Ascending aorta (tissue), 2 donors: ENCODE measurements at regions not wholly inside any gene's neighbourhood (a gene's known extent, or its start where the extent isn't known, plus 50 kb on each side); places are given as distances from the start of the nearest gene placed in this dataset.

Experiments used
- DNase-seq, 2 donors: peaks; one replicate each; pipeline ENCODE4 v3.0.0-alpha.2; 2019; ENCODE audit warnings: low spot score in 2 of 2
- H3K27ac ChIP-seq, 2 donors: fragments of 200-600 bp; sonication (generic); one replicate each; pipeline ENCODE4 v1.5.1; 2016 to 2017; ENCODE audit warnings: mild to moderate bottlenecking in 1 of 2
- H3K27me3 ChIP-seq: fragments of 200-600 bp; sonication (generic); one replicate; pipeline ENCODE4 v1.5.1; 2017
- H3K36me3 ChIP-seq, 2 donors: fragments of 200-600 bp; sonication (generic); one replicate each; pipeline ENCODE4 v1.5.1; 2016
- H3K4me1 ChIP-seq, 2 donors: fragments of 200-600 bp; sonication (generic); one replicate each; pipeline ENCODE4 v1.5.1; 2016 to 2017; ENCODE audit warnings: mild to moderate bottlenecking in 1 of 2
- H3K4me3 ChIP-seq, 2 donors: fragments of 200-600 bp; sonication (generic); one replicate each; pipeline ENCODE4 v1.5.1; 2016 to 2017; ENCODE audit warnings: mild to moderate bottlenecking in 1 of 2
- H3K9me3 ChIP-seq, 2 donors: fragments of 200-600 bp; sonication (generic); one replicate each; pipeline ENCODE4 v1.5.1; 2016
- intact Hi-C: fragments of 100-400 bp; cut with DNase I; formaldehyde crosslinking; loops from one replicate; pipeline ENCODE4 v1.15.1; 2023
- TF ChIP-seq, protein P1 (sequence below), 3 experiments: fragments of 200-600 bp in 2 of 3; fragments of 450-650 bp in 1 of 3; sonication (generic) in 2 of 3; IDR thresholded peaks; one replicate each; pipeline ENCODE4 v1.5.1; 2016 to 2019; ENCODE audit warnings: antibody characterized with exemption in 3 of 3, mild to moderate bottlenecking in 1 of 3, moderate library complexity in 1 of 3

DNA sequence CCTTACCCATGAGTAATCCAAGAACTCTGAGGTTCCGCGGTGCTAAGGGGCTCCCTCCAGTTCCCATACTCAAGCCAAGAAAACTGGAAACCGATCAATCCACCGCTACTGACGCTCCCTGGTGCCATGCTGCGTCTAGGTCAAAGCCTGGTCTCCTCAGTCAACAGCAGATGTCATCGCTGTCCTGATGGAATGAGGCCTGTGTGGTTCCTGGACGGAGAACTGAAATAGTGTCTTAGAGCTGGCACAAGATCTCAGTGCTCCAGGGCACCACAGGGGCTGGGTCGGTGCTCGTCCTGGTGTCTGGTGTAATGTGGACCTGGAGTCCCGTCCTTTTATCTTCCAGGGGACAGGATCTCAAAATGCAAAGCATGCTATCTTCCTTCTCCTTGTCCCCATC is 373.9 kb upstream of the CFAP20DC start:
- TF ChIP-seq, protein P1, sequence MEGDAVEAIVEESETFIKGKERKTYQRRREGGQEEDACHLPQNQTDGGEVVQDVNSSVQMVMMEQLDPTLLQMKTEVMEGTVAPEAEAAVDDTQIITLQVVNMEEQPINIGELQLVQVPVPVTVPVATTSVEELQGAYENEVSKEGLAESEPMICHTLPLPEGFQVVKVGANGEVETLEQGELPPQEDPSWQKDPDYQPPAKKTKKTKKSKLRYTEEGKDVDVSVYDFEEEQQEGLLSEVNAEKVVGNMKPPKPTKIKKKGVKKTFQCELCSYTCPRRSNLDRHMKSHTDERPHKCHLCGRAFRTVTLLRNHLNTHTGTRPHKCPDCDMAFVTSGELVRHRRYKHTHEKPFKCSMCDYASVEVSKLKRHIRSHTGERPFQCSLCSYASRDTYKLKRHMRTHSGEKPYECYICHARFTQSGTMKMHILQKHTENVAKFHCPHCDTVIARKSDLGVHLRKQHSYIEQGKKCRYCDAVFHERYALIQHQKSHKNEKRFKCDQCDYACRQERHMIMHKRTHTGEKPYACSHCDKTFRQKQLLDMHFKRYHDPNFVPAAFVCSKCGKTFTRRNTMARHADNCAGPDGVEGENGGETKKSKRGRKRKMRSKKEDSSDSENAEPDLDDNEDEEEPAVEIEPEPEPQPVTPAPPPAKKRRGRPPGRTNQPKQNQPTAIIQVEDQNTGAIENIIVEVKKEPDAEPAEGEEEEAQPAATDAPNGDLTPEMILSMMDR (IDR thresholded peaks at IDR 0.05), result no peak
- no peaks in the 10 kb centered on the region for H3K27me3 ChIP-seq
- H3K36me3 ChIP-seq, result no peaks in the 10 kb centered on the region
- H3K4me1 ChIP-seq, result no peaks in the 10 kb centered on the region
- no peak overlapping the region for H3K27ac ChIP-seq
- no peaks in the 10 kb centered on the region for H3K9me3 ChIP-seq
- no peak overlapping the region for H3K4me3 ChIP-seq
- no peak for DNase-seq
- intact Hi-C loops, result no loop called here

DNA sequence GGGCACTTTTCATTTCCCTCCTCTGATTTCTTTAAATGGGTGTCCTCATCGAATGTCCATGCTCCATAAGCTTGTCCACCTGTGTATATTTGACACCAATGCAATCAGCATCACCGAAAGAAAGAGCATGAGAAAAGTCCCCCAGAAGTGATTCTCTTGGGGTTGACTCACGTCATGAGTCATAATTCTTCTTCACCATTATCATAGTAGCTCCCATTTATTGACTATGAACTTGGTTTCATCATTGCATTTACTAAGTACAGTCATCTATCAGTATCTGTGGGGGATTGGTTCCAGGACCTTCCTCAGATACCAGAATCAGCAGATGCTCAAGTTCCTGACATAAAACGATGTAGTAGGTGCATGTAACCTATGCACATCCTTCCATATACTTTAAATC is 372.5 kb upstream of the CFAP20DC start:
- intact Hi-C loops, result no loop called here
- no peaks in the 10 kb centered on the region for H3K9me3 ChIP-seq
- no peaks in the 10 kb centered on the region for H3K27me3 ChIP-seq
- no peaks in the 10 kb centered on the region for H3K36me3 ChIP-seq
- no peak overlapping the region for H3K4me3 ChIP-seq
- no peak overlapping the region for H3K27ac ChIP-seq
- DNase-seq, result no peak
- TF ChIP-seq, protein P1 (IDR thresholded peaks at IDR 0.05), result no peak
- no peaks in the 10 kb centered on the region for H3K4me1 ChIP-seq

DNA sequence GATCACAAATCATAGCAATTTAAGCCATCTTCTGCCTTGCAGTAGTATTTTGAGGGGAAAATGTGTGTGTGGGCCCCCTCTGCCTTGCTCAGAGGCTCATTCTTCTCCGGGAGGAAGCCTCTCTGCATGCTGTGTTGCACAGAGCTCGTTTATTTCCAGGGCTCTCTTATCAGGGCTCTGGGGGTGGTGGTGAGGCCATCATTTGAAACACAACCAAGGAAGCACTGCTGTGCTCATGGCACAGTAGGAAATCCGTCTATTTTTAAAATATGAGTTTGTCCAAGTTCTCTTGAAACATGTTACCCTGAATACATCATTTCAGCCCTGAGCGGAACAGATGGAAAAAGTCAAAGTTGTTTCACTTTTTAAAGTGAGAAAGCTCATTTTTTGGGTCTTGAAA is 369.0 kb upstream of the CFAP20DC start:
- no peak for DNase-seq
- intact Hi-C loops, result no loop called here

DNA sequence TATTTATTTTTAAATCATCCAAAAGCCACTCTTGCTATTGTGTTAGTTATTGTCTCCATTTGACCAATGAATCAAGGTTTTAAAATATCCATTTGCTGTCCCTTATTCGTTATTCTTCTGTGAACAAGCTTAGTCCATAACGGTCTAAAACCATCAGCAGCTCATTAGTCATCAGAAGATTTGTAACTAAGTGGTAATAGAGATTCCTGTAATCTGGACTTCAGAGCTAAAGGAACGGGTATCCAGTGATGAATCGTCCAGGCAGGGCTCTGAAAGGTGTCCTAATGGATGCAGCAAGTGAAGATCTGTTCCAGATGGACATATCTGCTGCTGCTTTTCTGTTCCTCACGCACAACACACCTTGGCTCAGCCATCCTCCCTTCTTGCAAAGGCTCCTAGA is 362.7 kb upstream of the CFAP20DC start:
- no peak for DNase-seq
- H3K4me3 ChIP-seq, result no peak overlapping the region
- TF ChIP-seq, protein P1 (IDR thresholded peaks at IDR 0.05), result no peak
- H3K36me3 ChIP-seq, result no peaks in the 10 kb centered on the region
- no peaks in the 10 kb centered on the region for H3K4me1 ChIP-seq
- intact Hi-C loops, result no loop called here
- H3K27ac ChIP-seq, result no peak overlapping the region
- no peaks in the 10 kb centered on the region for H3K27me3 ChIP-seq
- no peaks in the 10 kb centered on the region for H3K9me3 ChIP-seq

More for the DNA sequence above, 369.0 kb upstream of the CFAP20DC start:
- Histone ChIP-seq H3K27ac (no peak overlapping the region), H3K27me3 (no peaks in the 10 kb centered on the region), H3K36me3 (no peaks in the 10 kb centered on the region), H3K4me1 (no peaks in the 10 kb centered on the region), H3K4me3 (no peak overlapping the region), H3K9me3 (no peaks in the 10 kb centered on the region)
- TF ChIP-seq, protein P1 (IDR thresholded peaks at IDR 0.05), result no peak

DNA sequence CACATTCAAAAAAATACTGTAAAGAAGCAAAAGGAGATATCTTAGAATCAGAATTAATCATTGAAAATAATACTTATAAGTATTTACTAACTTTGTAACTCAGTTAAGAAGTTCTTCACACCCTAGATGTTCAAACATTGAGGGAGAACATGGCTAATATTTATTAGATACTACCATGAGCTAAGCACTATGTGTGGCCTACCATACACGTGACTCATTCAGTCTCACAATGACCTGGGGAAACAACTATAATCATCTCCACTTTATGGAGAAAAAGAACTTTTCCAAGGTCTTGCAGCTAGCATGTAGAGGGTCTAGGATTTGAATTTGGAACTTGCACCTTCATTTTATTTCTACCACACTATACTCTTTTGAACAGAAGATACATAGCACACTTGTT is 361.9 kb upstream of the CFAP20DC start:
- DNase-seq, result no peak
- TF ChIP-seq, protein P1 (IDR thresholded peaks at IDR 0.05), result no peak
- Histone ChIP-seq H3K4me3 (no peak overlapping the region), H3K9me3 (no peaks in the 10 kb centered on the region), H3K4me1 (no peaks in the 10 kb centered on the region), H3K36me3 (no peaks in the 10 kb centered on the region), H3K27ac (no peak overlapping the region), H3K27me3 (no peaks in the 10 kb centered on the region)
- intact Hi-C loops, result no loop called here

DNA sequence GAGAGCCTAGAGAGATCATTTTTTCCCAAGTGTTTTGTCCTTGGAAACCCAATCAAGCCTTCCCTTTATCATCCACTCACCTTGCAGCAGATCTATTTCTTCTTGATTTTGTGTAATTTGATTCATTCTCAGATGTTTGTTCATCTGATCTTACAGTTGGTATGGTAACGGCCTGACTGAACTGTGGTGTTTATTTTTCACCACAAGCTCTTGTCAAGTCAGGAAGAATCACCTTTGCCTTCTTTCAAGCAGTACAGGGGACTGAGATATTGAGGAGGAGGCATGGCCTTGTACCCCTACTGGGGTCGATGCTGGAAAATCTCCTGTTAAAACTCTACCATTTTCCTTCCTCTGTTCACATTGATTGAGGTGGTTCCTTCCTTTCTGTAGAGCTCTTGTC is 361.4 kb upstream of the CFAP20DC start:
- no peak for DNase-seq
- intact Hi-C loops, result no loop called here

More for the DNA sequence above, 361.4 kb upstream of the CFAP20DC start:
- H3K4me3 ChIP-seq, result no peak overlapping the region
- H3K27ac ChIP-seq, result no peak overlapping the region
- TF ChIP-seq, protein P1 (IDR thresholded peaks at IDR 0.05), result no peak
- no peaks in the 10 kb centered on the region for H3K4me1 ChIP-seq
- no peaks in the 10 kb centered on the region for H3K9me3 ChIP-seq
- no peaks in the 10 kb centered on the region for H3K27me3 ChIP-seq
- no peaks in the 10 kb centered on the region for H3K36me3 ChIP-seq
